ENCODE measurements at regions not wholly inside any gene's neighbourhood (a gene's known extent, or its start where the extent isn't known, plus 50 kb on each side); places are given as distances from the start of the nearest gene placed in this dataset.
"Not testable (repeated sequence)": the region's sequence is repeated elsewhere in the genome, so short reads cannot be mapped to it uniquely, and the experiment has no call there.

DNA sequence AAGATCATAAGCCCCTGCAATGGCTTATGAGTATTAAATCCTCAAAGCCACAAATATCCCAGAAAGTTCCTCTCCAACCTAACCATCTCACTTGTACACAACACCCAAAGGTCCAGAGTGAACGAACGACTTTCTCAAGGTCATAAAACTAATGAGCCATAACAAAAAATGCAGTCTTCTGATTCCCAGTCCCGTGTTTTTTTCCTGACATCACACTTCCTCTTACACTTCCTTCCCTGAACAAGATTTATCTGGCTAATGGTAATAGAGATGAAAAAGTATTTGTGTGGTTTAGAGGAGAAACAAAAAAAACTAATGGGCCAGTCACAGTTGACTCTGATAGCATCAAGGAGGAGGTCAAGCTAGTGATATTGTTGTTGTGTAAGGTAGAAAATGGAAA, 99.5 kb upstream of the KLHL13 start:
- DNase-seq, result no peak

DNA sequence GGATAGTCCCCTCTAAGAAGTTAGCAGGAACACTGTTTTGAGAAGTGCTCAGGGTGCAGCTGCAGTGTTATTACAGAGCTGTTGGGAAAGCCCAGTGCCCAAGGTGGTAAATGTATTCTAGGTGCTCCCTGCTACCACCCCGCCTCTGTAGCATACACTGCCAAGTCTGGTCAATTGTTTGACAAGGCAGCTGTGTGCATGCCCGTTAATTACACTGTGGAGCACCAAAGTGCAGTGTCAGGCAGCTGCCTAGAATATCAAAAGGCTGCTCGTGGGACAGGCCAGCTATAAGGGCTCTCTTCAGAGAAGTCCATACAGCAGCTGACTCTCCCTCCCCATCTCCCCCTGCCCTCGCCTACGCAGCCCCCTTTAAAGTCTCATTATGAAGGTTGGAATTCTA, 99.9 kb upstream of the KLHL13 start:
- DNase-seq, result no peak

DNA sequence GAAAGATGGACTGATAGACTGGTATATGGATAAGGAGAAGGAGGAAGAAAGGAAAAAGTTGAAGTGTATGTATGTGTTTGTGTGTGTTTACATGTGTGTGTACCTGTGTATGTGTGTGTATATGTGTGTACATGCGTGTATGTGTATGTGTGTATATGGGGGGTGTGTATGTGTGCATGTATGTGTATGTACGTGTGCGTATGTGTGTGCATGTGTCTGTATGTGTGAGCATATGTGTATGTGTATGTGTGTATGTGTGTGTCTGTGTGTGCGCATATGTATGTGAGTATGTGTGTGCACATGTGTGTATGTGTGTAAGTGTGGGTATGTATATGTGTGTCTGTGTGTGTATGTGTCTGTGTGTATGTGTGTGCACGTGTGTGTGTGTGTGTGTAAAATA, 101.5 kb upstream of the KLHL13 start:
- DNase-seq, result no peak

DNA sequence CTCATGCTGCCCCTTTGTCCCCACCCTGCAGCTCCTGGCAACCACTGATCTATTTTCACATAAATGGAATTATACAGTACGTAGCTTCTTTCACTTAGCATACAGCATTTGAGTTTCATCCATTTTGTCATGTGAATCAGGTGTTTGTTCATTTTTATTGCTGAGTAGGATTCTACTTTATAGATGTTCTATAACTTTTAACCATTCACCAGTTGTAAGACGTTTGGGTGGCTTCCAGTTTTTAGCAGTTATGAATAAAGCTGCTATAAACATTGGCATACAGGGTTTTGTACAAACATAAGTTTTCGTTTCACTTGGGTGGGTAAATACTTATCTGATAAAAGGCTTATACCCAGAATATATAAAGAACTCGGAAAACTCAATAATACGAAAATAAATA, 102.3 kb upstream of the KLHL13 start:
- DNase-seq, result no peak

DNA sequence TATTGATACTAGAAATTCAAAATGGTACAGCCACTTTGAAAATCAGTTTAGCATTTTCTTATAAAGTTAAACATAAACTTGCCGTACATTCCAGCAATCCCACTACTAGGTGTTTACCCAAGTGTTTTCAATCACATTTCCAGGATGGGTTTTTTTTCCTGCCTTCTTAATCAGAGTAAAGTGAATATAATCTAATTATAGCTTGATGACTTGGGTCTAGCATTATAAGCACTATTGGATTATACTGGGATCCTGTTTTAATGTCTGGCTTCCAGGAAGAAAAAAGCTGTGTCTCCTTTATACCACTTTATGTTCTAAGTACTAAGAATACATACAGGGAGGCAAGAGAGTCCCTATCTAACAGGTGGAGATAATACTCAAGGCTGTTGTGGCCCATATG, 103.3 kb upstream of the KLHL13 start:
- DNase-seq, result no peak

DNA sequence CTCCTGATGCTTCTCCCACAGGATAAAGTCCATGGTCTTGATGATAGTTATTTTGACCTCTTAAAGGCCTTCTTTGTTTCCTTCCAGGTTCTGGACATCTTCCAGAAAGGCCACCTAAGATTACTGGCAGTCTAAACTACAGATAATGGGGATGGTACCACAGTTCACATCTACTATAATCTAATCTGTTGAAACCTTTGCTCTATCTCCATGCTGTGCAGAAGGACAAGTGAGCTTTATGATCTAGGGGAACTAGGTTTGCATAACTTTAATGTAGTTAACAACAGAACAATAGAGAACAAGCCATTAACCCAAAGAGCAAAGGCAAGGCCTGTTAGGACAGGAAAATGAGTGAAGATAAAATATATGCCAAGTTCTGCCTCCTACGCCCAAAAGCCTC, 103.9 kb upstream of the KLHL13 start:
- no peak for DNase-seq

DNA sequence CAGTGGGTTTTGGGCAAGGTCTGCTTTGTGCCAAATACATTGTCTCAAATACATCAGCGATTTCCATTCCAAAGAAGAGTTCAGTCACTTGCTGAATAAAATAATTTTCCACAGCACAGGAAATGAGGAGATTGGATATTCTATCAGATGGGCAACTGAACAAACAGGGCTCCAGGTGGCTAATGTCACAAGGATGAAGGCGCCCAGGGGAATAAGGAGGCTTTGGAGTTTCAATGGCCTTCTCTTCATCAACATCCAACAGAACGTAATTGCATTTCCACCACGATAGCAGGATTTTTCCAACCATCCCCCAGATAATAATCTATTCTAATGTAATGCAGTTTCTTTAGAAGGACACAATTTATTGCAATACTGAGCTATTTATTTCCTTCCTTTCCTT, 104.7 kb upstream of the KLHL13 start:
- no peak for DNase-seq

DNA sequence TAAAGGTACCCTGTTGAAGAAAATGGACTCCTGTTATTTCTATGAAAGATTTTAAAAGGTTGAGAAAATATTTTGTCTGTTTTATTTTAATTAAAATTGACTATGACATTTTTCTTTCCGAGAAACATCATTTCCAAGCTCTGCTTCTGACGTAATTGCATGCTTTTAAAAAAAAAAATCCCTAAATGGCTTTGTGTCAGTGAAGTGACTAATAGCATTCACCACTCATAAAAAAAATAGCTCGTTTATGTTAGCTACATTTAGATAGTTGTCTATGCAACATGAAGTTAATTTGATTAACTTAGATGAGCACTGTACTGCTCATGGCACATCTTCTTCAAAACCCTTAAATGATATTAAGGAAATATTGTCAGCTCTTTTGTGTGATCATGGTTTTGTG, 105.1 kb upstream of the KLHL13 start:
- DNase-seq, result no peak

DNA sequence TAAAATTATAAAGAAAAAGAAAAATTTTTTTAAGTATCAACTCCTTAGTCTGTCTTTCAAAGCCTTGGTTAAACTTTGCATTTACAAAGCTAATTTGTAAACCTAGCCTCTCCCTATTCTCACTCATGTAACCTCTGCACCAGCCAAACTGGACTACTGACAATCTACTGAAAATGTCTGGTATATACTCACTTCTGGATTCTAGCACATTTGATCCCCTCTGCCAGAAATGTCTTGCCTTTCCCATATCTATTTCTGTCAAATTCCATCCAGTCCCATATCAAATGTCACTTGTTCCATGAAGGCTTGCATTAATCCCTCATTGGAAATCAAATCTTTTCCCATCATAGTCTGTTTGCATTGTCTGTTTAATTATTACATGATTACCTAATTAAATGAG, 105.8 kb upstream of the KLHL13 start:
- no peak for DNase-seq

DNA sequence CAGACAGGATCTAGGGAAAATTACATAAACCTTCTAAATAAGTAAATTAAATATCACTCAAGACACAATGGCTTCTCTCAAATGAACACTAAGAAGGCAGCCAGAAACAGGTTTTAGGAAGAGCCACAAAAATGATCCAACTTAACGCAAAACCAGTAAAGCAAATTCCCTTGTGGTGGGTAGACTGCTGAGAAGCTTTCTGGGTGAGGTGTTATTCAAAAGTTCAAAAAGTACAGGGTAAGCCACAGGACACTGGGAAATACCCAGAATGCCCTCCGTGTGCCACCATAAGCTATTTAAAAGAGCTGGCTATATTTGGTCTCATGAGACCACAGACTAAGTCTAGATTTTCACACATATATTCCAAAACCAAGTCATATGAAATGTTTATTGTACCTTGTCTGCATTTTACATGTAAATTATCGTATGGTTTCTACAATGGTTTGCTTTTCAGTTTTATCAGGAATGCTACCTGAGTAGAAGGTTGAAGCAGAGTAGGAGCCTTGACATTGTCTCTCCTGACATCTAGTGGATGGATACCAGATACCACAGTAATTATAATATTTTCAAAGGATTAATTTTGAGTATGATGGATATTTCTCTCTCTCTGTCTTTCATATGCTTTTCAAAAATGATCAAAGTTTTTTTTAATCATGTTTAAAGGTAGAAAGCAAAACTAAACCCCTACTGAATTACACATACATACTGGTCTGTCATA, 109.3 kb upstream of the KLHL13 start:
- DNase-seq, result no peak

DNA sequence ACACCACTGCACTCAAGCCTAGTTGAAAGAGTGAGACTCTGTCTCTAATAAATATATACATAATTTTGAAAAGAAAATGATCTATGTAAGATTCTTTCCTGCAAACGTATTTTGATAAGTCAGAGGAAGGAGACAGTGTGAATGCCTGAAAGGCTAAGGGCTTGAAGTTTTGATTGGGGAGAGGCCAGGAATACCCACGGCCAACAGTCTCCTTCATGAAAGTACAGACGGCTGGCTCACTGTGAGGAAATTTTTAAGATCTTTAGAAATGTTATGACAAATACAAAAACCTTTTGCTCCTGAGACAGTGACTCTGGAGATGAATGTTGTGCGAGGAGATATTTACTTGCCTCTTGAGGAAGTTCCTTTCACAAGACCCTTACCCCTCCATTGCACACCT, 111.4 kb upstream of the KLHL13 start:
- no peak for DNase-seq

DNA sequence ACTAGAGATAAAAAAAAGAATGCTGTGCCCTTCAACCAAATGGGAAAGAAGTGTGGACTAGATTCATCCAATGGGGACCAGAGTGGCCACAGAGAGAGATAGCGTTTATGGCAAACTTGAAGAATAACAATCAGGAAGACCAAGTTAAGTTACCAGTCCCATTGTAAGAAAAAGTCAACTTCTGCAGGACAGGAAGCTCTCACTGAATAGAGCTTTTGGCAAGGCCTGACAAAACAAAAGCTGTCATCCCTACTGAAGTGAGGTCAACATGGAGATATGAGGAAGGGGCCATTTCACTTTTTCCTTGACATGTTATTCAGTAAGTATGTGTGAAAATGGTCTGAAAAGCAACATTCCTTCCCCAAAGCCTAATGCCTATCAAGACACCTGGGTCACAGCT, 111.8 kb upstream of the KLHL13 start:
- no peak for DNase-seq

DNA sequence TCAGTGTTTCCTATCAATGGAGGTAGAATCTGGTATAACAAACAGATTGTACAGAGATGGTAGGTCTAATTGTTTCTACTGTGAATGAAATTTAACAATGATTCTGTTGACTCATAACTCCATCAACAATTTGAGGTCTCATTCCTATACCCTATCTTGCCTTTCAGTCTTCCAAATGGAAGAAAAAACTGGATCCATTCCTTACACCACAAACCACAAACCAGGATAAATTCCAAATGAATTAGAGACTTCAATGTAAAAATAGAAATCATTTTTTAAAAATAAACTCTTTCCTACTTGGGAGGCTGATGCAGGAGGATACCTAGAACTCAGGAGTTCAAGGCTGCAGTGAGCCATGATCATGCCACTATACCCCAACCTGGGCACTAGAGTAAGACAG, 114.4 kb upstream of the WDR44 start:
- no peak for DNase-seq

DNA sequence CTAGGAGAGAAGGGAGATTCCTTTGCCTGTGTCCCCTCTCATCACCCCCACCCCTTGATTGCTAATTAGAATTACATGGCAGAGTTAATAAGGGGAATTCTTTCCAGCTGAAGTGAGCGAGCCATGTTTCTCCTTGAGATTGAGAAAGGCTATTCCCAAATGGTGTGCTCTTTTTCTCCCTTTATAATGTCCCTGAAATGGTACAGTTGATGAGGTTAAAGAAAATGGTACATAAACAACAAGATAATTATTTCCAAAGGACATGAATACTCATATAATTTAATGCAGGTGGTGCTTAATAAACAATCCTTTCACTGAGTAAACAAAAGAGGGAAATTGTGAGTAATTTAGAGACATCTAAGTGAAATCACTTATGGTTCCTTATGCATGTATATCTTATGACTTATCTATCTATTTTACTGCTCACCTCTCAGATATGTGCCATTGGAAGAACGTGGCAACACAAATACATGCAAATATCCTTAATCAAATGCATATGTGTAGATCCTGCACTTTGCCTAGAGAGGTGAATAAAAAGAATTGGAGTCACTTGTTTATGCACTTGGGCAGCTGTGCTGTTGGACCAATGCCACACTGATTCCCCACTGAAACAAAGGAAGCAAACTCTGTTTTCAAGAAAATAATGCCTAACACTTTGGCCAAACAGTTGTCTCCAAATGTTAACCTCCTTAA, 106.6 kb upstream of the WDR44 start:
- DNase-seq, result no peak

DNA sequence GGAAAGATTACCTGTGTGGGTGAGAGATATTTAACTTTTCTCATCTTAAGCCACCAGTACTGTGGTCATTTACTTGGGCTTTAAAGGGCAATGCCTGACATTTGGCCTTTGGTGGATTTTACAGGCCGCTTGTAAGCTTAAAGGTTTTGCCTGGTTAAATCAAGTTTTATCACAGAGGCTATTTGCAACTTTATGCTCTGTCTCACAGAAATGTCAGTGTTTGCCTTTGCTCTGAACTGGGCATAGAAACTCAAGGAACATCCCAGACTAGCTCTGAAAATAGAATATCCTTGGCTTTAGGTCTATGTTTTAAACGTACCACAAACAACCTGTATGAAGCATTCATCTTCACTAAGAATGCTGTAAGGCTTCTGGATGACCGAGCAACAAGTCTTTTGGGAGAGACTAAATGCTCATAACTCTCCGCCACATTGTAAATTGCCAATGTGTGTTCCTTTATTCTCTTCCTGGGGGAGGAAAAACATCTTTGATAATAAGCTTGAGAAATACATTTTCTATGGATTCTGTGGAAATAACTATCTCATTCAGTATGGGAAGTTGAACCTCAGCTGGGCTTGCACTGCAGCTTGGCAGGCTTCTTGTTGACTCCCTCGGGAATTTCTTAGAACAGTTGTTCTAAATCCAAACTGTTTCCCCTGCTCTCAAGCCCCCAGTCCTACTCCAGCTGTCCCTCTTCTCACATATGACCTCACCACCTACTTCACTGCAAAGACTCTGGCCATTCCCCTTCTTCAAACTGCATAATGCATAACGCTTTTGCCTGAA, 105.8 kb upstream of the WDR44 start:
- DNase-seq, result no peak

DNA sequence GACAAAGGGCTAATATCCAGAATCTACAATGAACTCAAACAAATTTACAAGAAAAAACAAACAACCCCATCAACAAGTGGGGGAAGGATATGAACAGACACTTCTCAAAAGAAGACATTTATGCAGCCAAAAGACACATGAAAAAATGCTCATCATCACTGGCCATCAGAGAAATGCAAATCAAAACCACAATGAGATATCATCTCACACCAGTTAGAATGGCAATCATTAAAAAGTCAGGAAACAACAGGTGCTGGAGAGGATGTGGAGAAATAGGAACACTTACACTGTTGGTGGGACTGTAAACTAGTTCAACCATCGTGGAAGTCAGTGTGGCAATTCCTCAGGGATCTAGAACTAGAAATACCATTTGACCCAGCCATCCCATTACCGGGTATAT, 98.9 kb upstream of the WDR44 start:
- DNase-seq, result not testable (repeated sequence)

DNA sequence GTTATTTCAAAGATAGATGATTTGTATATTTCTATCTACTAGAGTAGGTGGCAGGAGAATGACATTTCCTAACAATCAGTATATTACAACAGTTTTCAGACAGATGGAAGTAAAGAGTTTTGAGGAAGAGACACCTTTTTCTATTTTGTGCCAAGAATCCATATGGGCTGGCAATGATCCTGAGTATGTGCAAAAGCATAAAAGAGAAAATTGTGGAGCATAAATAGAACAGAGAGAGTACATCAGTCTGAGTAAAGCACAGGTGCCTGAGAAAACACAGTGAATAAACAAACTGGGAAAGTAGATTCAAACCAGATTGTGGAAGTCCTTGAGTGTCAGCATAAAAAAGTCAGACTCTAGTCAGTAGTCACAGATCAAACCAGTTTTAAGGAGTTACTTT, 96.8 kb upstream of the WDR44 start:
- DNase-seq, result no peak

DNA sequence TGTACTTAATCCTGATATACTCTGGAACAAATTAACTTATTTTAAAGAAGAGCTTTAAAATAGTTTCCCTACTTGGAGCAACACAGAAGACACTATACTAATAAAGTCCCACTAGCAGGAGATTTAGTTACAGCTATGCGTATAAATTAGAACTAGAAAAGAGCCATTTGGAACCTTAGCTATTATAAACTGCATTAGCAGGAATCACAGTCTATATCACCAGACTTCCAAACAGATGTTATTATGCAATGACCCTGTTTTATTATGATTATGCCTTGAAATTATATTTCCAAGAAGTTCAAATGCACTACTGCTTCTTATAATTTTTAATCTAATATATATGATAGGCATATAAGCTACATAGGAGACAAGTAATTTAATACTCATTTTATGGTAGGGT, 95.5 kb upstream of the WDR44 start:
- DNase-seq, result no peak

DNA sequence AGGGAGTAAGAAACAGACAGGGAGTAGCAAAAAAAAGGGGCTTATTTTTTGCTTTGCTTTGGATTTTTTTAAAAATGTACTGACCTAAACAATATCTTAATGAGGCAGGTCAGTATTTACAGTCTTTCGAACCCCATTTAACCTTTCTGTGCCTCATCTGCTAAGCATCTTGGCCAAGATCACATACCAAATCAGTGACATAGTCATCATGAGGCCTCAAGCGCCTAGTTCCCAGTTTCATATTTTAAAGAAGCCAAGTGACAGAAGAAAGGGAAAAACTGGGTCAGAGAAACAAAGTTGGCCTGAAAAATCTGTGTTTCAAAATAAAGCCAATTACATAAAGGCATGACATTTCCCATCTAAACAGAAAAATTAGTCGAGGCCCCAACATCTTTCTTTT, 94.6 kb upstream of the WDR44 start:
- no peak for DNase-seq

DNA sequence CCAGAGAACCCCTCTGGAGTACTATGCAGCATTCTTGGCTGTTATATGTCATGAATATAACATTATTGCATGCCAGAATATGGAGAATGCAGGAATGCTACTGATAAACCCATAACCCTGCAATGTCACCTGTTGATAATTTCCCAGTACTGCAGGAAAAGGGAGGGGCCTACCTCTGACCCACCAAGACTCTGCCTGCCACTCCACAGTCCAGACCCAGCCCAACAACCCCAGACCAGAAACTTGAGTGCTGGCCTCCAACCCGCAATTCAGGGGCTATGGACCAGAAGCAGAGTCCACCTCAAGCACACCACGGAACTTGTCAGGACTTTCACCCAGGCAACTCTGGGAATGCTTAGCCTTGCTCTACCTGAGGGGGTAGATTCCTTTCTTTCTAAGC, 92.9 kb upstream of the WDR44 start:
- DNase-seq, result no peak

DNA sequence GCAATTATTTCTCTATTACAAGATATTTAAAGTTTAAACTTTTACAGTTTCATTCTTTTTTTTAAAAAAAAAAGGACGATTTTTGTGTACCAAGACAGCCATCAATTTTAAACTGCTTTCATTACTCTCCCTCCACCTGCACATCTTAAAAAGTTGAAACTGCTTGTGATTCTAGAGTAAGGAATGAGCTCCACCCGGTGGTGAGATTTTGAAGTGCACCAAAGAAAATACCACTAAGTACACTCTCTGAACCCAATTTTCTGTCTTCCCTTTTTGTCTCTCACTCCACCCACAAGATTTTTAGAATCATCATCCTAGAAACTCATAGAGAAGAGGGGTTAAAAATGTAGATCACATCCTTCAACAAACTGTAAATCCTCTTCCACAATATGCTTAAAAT, 91.3 kb upstream of the WDR44 start:
- peak; percentile 32 for DNase-seq

DNA sequence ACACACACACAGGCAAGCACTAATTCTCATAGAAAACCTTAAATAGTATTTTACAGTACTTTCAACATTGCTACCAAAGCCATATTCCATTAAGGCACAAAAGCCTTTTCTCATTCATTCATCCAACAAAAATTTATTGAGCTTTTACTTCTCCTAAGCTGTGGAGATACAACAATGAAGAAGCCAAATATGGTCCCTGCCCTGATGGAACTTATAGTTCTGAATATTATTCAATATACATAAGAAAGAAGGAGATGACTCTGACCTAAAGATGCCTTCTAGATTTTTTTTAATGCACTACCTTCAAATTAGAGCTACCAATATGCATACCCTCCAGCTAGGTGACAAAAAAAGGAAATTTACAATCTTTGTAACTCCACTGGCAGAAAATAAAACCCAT, 90.0 kb upstream of the WDR44 start:
- DNase-seq, result no peak

DNA sequence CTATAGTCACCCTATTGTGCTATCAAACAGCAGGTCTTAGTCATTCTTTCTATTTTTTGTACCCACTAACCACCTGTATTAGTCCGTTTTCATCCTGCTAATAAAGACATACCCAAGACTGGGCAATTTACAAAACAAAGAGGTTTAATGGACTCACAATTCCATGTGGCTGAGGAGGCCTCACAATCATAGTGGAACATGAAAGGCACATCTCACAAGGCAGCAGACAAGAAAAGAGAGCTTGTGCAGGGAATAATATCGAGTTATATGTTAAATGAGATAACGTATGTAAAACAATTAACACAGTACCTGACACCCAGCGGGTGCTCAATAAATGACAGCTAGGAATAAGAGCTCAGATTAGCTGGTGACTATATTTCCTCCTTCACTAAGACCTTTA, 88.1 kb upstream of the WDR44 start:
- no peak for DNase-seq

DNA sequence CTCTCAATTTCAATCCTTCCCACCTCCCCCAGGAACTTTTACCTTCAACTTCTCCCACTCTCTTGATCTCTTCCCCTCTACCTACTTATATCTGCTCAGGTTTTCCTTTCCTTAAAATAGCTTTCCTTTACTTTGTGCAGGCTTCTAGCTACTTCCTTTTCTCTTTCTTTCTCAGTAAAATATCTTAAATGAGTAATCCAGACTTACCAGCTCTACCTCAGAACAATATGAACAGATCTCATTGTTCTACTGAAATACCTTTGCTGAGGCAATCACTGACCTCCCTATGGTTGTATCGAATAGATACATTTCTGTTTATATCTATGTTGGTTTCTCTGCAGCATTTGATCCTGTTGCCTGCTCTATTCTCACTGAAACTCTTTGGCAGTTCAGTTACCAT, 86.7 kb upstream of the WDR44 start:
- DNase-seq, result no peak
